H9 (cell line): ENCODE measurements at regions not wholly inside any gene's neighbourhood (a gene's known extent, or its start where the extent isn't known, plus 50 kb on each side); places are given as distances from the start of the nearest gene placed in this dataset.

Source experiments
- DNase-seq: peaks from one replicate; pipeline ENCODE4 v3.0.0-alpha.2; 2017
- H2AFZ ChIP-seq: one replicate; pipeline ENCODE4 v1.6.1; 2013; ENCODE audit warnings: mild to moderate bottlenecking, low read length, control low read depth, moderate library complexity
- H2AK5ac ChIP-seq: 2 replicates; pipeline ENCODE4 v1.6.1; 2013; ENCODE audit warnings: low read length, control low read depth, mixed read lengths; ENCODE audit not compliant: insufficient read length
- H2BK120ac ChIP-seq: one replicate; pipeline ENCODE4 v1.6.1; 2013; ENCODE audit warnings: low read depth, mild to moderate bottlenecking, low read length, control low read depth, inconsistent platforms; ENCODE audit not compliant: poor library complexity, severe bottlenecking
- H2BK12ac ChIP-seq: 2 replicates; pipeline ENCODE4 v1.6.1; 2013; ENCODE audit warnings: low read length, control low read depth, mixed read lengths, low read depth; ENCODE audit not compliant: insufficient read length
- H2BK15ac ChIP-seq: 2 replicates; pipeline ENCODE4 v1.6.1; 2013; ENCODE audit warnings: low read depth, low read length, control low read depth
- H2BK20ac ChIP-seq: one replicate; pipeline ENCODE4 v1.6.1; 2013; ENCODE audit warnings: low read depth, mild to moderate bottlenecking, low read length, control low read depth, inconsistent platforms; ENCODE audit not compliant: poor library complexity, severe bottlenecking
- H2BK5ac ChIP-seq: 2 replicates; pipeline ENCODE4 v1.6.1; 2013; ENCODE audit warnings: low read length, control low read depth, mixed read lengths; ENCODE audit not compliant: insufficient read length
- H3K14ac ChIP-seq: 2 replicates; pipeline ENCODE4 v1.6.1; 2013; ENCODE audit warnings: low read length, control low read depth; ENCODE audit not compliant: insufficient read depth
- H3K18ac ChIP-seq: 2 replicates; pipeline ENCODE4 v1.6.1; 2013; ENCODE audit warnings: low read depth, mild to moderate bottlenecking, mixed read lengths, low read length, control low read depth; ENCODE audit not compliant: insufficient read length
- H3K23ac ChIP-seq: 2 replicates; pipeline ENCODE4 v1.6.1; 2013; ENCODE audit warnings: low read length, control low read depth, mixed read lengths, low read depth; ENCODE audit not compliant: insufficient read length
- H3K23me2 ChIP-seq: 2 replicates; pipeline ENCODE4 v1.6.1; 2013; ENCODE audit warnings: low read depth, mild to moderate bottlenecking, mixed read lengths, low read length, control low read depth; ENCODE audit not compliant: insufficient read length, poor library complexity, severe bottlenecking
- H3K27ac ChIP-seq: 2 replicates; pipeline ENCODE4 v1.5.1; 2013; ENCODE audit warnings: low read length, control low read depth, mixed read lengths, low read depth; ENCODE audit not compliant: insufficient read length
- H3K27me3 ChIP-seq: 2 replicates; pipeline ENCODE4 v1.6.1; 2013; ENCODE audit warnings: low read length, control low read depth, inconsistent platforms; ENCODE audit not compliant: insufficient read depth
- H3K4ac ChIP-seq: 2 replicates; pipeline ENCODE4 v1.6.1; 2013; ENCODE audit warnings: low read depth, mild to moderate bottlenecking, control low read depth, inconsistent platforms, low read length, moderate library complexity
- H3K4me1 ChIP-seq: 2 replicates; pipeline ENCODE4 v1.6.1; 2013; ENCODE audit warnings: low read length, control low read depth, inconsistent platforms; ENCODE audit not compliant: insufficient read depth
- H3K4me2 ChIP-seq: 2 replicates; pipeline ENCODE4 v1.6.1; 2013; ENCODE audit warnings: low read length, control low read depth, mixed read lengths; ENCODE audit not compliant: insufficient read length, insufficient read depth
- H3K56ac ChIP-seq: 2 replicates; pipeline ENCODE4 v1.6.1; 2013; ENCODE audit warnings: low read depth, mild to moderate bottlenecking, mixed read lengths, low read length, control low read depth; ENCODE audit not compliant: insufficient read length
- H3K79me1 ChIP-seq: 2 replicates; pipeline ENCODE4 v1.6.1; 2013; ENCODE audit warnings: low read depth, mild to moderate bottlenecking, moderate library complexity, low read length, control low read depth, inconsistent platforms; ENCODE audit not compliant: insufficient read depth, poor library complexity, severe bottlenecking
- H3K79me2 ChIP-seq: 2 replicates; pipeline ENCODE4 v1.6.1; 2013; ENCODE audit warnings: low read length, control low read depth, inconsistent platforms; ENCODE audit not compliant: insufficient read depth
- H3K9ac ChIP-seq: 2 replicates; pipeline ENCODE4 v1.6.1; 2013; ENCODE audit warnings: low read length, control low read depth, mixed read lengths; ENCODE audit not compliant: insufficient read length; ENCODE audit errors: extremely low read depth
- H3K9me3 ChIP-seq: one replicate; pipeline ENCODE4 v1.6.1; 2013; ENCODE audit warnings: low read depth, low read length, inconsistent platforms; ENCODE audit not compliant: control insufficient read depth
- H3T11ph ChIP-seq: one replicate; pipeline ENCODE4 v1.6.1; 2013; ENCODE audit warnings: mild to moderate bottlenecking, low read length, control low read depth, inconsistent platforms
- H4K20me1 ChIP-seq: one replicate; pipeline ENCODE4 v1.6.1; 2013; ENCODE audit not compliant: control insufficient read depth, insufficient read length, insufficient read depth
- H4K5ac ChIP-seq: 2 replicates; pipeline ENCODE4 v1.6.1; 2013; ENCODE audit warnings: low read depth, mild to moderate bottlenecking, mixed read lengths, low read length, control low read depth; ENCODE audit not compliant: insufficient read length
- H4K8ac ChIP-seq: replicated peaks from 2 replicates; pipeline ENCODE4 v1.6.1; 2013; ENCODE audit warnings: low read length, control low read depth, mixed read lengths, low read depth; ENCODE audit not compliant: insufficient read length
- H4K91ac ChIP-seq: 2 replicates; pipeline ENCODE4 v1.6.1; 2013; ENCODE audit warnings: low read depth, mild to moderate bottlenecking, moderate library complexity, mixed read lengths, low read length, control low read depth; ENCODE audit not compliant: insufficient read length
- H3K27ac Mint-ChIP-seq, 3 experiments: 2 replicates in 2 of 3; 3 replicates in 1 of 3; pipeline ENCODE4 v1.8.0; 2020 to 2021; ENCODE audit warnings: mixed read lengths in 3 of 3, mild to moderate bottlenecking in 1 of 3, moderate library complexity in 1 of 3
- H3K27me3 Mint-ChIP-seq: 2 replicates; pipeline ENCODE4 v1.8.0; 2021; ENCODE audit warnings: low read depth, mild to moderate bottlenecking, moderate library complexity, mixed read lengths
- H3K36me3 Mint-ChIP-seq, 3 experiments: 2 replicates in 2 of 3; 3 replicates in 1 of 3; pipeline ENCODE4 v1.8.0; 2020 to 2021; ENCODE audit warnings: low read depth in 3 of 3, mixed read lengths in 3 of 3; ENCODE audit not compliant: insufficient read depth in 1 of 3
- H3K4me1 Mint-ChIP-seq, 2 experiments: 2 replicates each; pipeline ENCODE4 v1.8.0; 2020; ENCODE audit warnings: mixed read lengths in 2 of 2
- H3K4me3 Mint-ChIP-seq, 2 experiments: 2 replicates in 1 of 2; 3 replicates in 1 of 2; pipeline ENCODE4 v1.8.0; 2020 to 2021; ENCODE audit warnings: mild to moderate bottlenecking in 2 of 2, mixed read lengths in 2 of 2, moderate library complexity in 1 of 2
- H3K9me3 Mint-ChIP-seq, 2 experiments: 2 replicates in 1 of 2; 3 replicates in 1 of 2; pipeline ENCODE4 v1.8.0; 2020; ENCODE audit warnings: mild to moderate bottlenecking in 2 of 2, mixed read lengths in 2 of 2, moderate library complexity in 1 of 2
- WGBS: extraction: QIAGEN DNeasy Blood & Tissue Kit; methylation state at CpG from one replicate; pipeline ENCODE4 v1.1.7; 2013; ENCODE audit warnings: missing lambda C conversion rate, low lambda C conversion rate, mixed read lengths; ENCODE audit not compliant: insufficient read length; ENCODE audit errors: extremely low coverage; 5-methylcytosine and 5-hydroxymethylcytosine counted together
- TF ChIP-seq, protein P1 (sequence below): fragments of 200-600 bp; sonication (generic); conservative IDR thresholded peaks from 3 replicates; pipeline ENCODE4 v1.8.0; 2021; ENCODE audit warnings: antibody characterized with exemption, mild to moderate bottlenecking

DNA sequence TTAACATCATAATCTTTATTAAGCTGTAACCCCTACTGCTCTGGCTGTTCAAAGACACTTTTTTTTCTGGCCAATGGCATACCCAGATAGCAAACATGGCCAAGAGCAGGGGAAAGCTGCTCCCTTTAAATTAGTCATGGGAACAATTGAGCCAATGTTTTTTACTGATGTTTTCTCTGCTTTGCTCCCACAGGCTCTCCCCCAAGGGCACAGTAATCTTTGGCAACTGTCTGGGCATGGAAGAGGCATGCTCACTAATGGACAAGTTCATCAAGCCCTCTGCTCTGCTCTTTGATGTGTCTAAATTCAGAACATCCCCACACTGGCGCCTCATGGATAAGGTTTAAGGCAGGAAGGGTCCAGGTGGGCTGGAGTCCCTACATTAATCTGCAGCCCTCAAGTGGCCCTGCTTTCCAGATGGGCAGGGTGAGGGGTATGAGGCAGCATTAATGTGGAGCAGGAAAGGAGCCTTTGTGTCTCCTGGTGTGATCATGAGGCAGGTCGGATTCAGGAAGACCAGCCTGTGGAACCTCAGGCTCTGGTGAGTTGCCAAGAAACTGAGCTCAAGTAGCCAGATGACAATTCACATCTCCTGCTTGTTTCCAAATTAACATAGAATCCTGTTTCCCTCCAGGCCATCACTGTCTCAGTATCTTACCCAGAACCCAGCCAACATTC is 227.0 kb upstream of the CST7 start:
- no CpG with 5 or more reads among the region's 2 CpGs for WGBS

More for the DNA sequence above, 227.0 kb upstream of the CST7 start:
- Histone ChIP-seq H3K4ac (no peak overlapping the region), H4K91ac (no peak overlapping the region), H4K5ac (no peak overlapping the region), H2AFZ (no peak overlapping the region), H2AK5ac (no peak overlapping the region), H3K56ac (no peak overlapping the region), H4K8ac (no peak overlapping the region), H2BK20ac (no peak overlapping the region), H4K20me1 (no peaks in the 10 kb centered on the region), H3T11ph (no peak overlapping the region), H3K9ac (no peak overlapping the region), H3K18ac (no peak overlapping the region), H3K27me3 (no peaks in the 10 kb centered on the region), H2BK12ac (no peak overlapping the region), H3K4me1 (no peaks in the 10 kb centered on the region), H2BK5ac (no peak overlapping the region), H3K4me2 (no peak overlapping the region), H3K27ac (no peak overlapping the region), H3K23ac (no peak overlapping the region), H3K23me2 (no peaks in the 10 kb centered on the region), H3K79me1 (no peaks in the 10 kb centered on the region), H2BK15ac (no peak overlapping the region), H2BK120ac (no peak overlapping the region), H3K79me2 (no peaks in the 10 kb centered on the region), H3K14ac (no peak overlapping the region), H3K9me3 (no peaks in the 10 kb centered on the region)
- peaks cover 5% of the 10 kb centered on the region for H3K27me3 Mint-ChIP-seq
- H3K4me3 Mint-ChIP-seq: no peak overlapping the region
- no peaks in the 10 kb centered on the region for H3K9me3 Mint-ChIP-seq
- H3K27ac Mint-ChIP-seq: no peak overlapping the region
- H3K4me1 Mint-ChIP-seq: peaks cover 2 to 3% of the 10 kb centered on the region in 2 experiments; a peak in 2 of 4 replicates
- H3K36me3 Mint-ChIP-seq: no peaks in the 10 kb centered on the region
- TF ChIP-seq, protein P1, sequence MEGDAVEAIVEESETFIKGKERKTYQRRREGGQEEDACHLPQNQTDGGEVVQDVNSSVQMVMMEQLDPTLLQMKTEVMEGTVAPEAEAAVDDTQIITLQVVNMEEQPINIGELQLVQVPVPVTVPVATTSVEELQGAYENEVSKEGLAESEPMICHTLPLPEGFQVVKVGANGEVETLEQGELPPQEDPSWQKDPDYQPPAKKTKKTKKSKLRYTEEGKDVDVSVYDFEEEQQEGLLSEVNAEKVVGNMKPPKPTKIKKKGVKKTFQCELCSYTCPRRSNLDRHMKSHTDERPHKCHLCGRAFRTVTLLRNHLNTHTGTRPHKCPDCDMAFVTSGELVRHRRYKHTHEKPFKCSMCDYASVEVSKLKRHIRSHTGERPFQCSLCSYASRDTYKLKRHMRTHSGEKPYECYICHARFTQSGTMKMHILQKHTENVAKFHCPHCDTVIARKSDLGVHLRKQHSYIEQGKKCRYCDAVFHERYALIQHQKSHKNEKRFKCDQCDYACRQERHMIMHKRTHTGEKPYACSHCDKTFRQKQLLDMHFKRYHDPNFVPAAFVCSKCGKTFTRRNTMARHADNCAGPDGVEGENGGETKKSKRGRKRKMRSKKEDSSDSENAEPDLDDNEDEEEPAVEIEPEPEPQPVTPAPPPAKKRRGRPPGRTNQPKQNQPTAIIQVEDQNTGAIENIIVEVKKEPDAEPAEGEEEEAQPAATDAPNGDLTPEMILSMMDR: no peak
- no peak for DNase-seq
